ENCODE measurements at regions not wholly inside any gene's neighbourhood (a gene's known extent, or its start where the extent isn't known, plus 50 kb on each side); places are given as distances from the start of the nearest gene placed in this dataset.

GRCh38 chr2:111652038-111652437 is 232.0 kb downstream of the ANAPC1 start:
- TF ChIP-seq TAF1 (IDR thresholded peaks at IDR 0.05; ENCODE audit: low read depth, low read length) (no peak), POLR2A (IDR thresholded peaks at IDR 0.05; ENCODE audit: low read depth, low read length) (no peak), POLR2AphosphoS5 (IDR thresholded peaks at IDR 0.05; ENCODE audit: low read depth, low read length) (no peak), SPI1 (IDR thresholded peaks at IDR 0.05; ENCODE audit: low read depth, low read length) (no peak), PAX5 (IDR thresholded peaks at IDR 0.05; ENCODE audit: insufficient read depth, low read length, severe bottlenecking) (no peak)

Measured in GM12891 (cell line).